SK-N-MC (cell line): ENCODE measurements at regions not wholly inside any gene's neighbourhood (a gene's known extent, or its start where the extent isn't known, plus 50 kb on each side); places are given as distances from the start of the nearest gene placed in this dataset.

ENCODE experiments used
- EZH2 ChIP-seq: fragments of 200-600 bp; sonication (generic); IDR thresholded peaks from one replicate; pipeline ENCODE4 v1.6.1; 2017; ENCODE audit warnings: antibody characterized with exemption
- FOXP2 ChIP-seq: optimal IDR thresholded peaks from 2 replicates; pipeline ENCODE3; 2011; ENCODE audit warnings: mild to moderate bottlenecking, moderate library complexity; ENCODE audit not compliant: insufficient read depth; ENCODE audit errors: extremely low read length, control extremely low read depth
- POLR2AphosphoS5 ChIP-seq: IDR thresholded peaks from 2 replicates; pipeline ENCODE4 v1.6.1; 2012; ENCODE audit warnings: mild to moderate bottlenecking, low read depth, low read length, borderline replicate concordance

- TF ChIP-seq POLR2AphosphoS5 (no peak), EZH2 (no peak), FOXP2 (no peak)
Observed at GRCh38 chr12:77315407-77315806, 250.0 kb upstream of the E2F7 start.
